ENCODE measurements at regions not wholly inside any gene's neighbourhood (a gene's known extent, or its start where the extent isn't known, plus 50 kb on each side); places are given as distances from the start of the nearest gene placed in this dataset.
"Not testable (repeated sequence)": the region's sequence is repeated elsewhere in the genome, so short reads cannot be mapped to it uniquely, and the experiment has no call there.

DNA sequence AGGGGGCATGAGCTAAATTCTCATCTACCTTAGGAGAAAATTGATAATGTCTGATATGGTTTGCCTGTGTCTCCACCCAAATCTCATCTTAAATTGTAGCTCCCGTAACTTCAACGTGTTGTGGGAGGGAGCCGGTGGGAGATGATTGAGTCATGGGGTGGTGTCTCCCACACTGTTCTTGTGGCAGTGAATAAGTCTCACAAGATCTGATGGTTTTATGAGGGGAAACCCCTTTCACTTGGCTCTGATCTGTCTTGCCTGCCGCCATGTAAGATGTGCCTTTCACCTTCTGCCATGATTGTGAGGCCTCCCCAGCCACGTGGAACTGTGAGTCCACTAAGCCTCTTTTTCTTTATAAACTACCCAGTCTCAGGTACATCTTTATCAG, 142.1 kb upstream of the ERG start:
- H3K4me2 ChIP-seq (ENCODE audit: insufficient read depth, low read length); H3K9me3 ChIP-seq (replicated peaks; ENCODE audit: control insufficient read depth, insufficient read depth, low read depth, low read length); H3K27ac ChIP-seq (ENCODE audit: extremely low read depth, low read depth, low read length); H3K36me3 ChIP-seq (ENCODE audit: control insufficient read depth, insufficient read depth, low read length); H3K9me1 ChIP-seq (ENCODE audit: control insufficient read depth, insufficient read depth, low read length); intact Hi-C loops (cut with micrococcal nuclease); H3K4me3 ChIP-seq; H3K9ac ChIP-seq (ENCODE audit: insufficient read depth in 1 of 2, low read depth in 2 of 2, low read length in 2 of 2); ATAC-seq; H4K20me1 ChIP-seq (replicated peaks; ENCODE audit: control insufficient read depth, insufficient read depth, low read length); H2AFZ ChIP-seq (ENCODE audit: low read depth, low read length); DNase-seq (ENCODE audit: extremely low read depth in 1 of 4, low spot score in 3 of 4); H3K27me3 ChIP-seq (ENCODE audit: control insufficient read depth in 2 of 2, insufficient read depth in 2 of 2, low read length in 2 of 2); BruUV-seq (replicated peaks); in situ Hi-C loops (cut with MboI); H3K4me1 ChIP-seq (replicated peaks in 1 of 2; ENCODE audit: control insufficient read depth in 2 of 2, insufficient read depth in 2 of 2, low read length in 2 of 2); FAIRE-seq; CTCF ChIA-PET (ENCODE audit: low intra/inter-chr PET ratio); H3K79me2 ChIP-seq (ENCODE audit: control insufficient read depth, insufficient read depth, low read length); POLR2A ChIA-PET: not testable (repeated sequence)
- WGBS (ENCODE audit: insufficient coverage, low coverage, missing lambda C conversion rate): 1% methylated on average over 5 of the region's 5 CpGs

DNA sequence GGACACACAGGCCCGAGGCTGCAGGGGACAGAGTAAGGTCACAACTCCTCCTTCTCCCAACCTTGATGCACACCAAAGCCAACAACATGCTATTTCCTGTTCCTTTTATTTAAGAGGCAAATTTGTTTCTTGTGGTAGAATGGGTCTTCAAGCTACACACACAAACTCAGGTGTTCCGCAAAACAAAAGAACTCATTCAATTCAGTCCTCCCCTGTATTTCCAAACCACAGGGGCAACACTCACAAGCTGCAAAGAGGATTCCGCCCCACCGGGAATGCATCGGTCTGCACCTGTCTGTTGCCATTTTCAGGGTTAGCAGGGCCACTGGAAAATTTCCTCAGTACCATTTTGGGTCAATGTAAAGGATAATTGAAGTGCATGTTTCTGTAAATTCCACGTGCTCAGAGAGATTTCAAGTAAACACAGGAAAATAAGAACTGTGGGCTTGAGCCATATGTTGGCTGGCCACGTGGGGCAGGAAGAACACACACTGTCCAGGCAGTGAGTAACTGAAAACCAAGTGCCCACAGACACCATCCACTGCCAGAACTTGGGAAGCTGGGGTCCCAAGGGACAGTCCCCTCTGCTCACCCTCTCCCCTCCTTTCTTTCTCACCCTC, 145.2 kb upstream of the ERG start:
- DNase-seq (ENCODE audit: extremely low read depth in 1 of 4, low spot score in 3 of 4): no peak
- Histone ChIP-seq H3K9me1 (ENCODE audit: control insufficient read depth, insufficient read depth, low read length) (no peaks in the 10 kb centered on the region), H3K36me3 (ENCODE audit: control insufficient read depth, insufficient read depth, low read length) (no peaks in the 10 kb centered on the region), H3K4me1 (replicated peaks in 1 of 2; ENCODE audit: control insufficient read depth in 2 of 2, insufficient read depth in 2 of 2, low read length in 2 of 2) (no peaks in the 10 kb centered on the region), H3K27me3 (ENCODE audit: control insufficient read depth in 2 of 2, insufficient read depth in 2 of 2, low read length in 2 of 2) (peaks cover 14% of the 10 kb centered on the region in 2 experiments), H3K9me3 (replicated peaks; ENCODE audit: control insufficient read depth, insufficient read depth, low read depth, low read length) (no peaks in the 10 kb centered on the region), H2AFZ (ENCODE audit: low read depth, low read length) (no peak overlapping the region), H3K4me2 (ENCODE audit: insufficient read depth, low read length) (no peak overlapping the region), H3K27ac (ENCODE audit: extremely low read depth, low read depth, low read length) (no peak overlapping the region), H3K4me3 (no peak overlapping the region), H4K20me1 (replicated peaks; ENCODE audit: control insufficient read depth, insufficient read depth, low read length) (no peaks in the 10 kb centered on the region; the same call in 1 of the 2 replicates), H3K79me2 (ENCODE audit: control insufficient read depth, insufficient read depth, low read length) (no peaks in the 10 kb centered on the region), H3K9ac (ENCODE audit: insufficient read depth in 1 of 2, low read depth in 2 of 2, low read length in 2 of 2) (no peak overlapping the region)
- TF ChIP-seq, protein P1, sequence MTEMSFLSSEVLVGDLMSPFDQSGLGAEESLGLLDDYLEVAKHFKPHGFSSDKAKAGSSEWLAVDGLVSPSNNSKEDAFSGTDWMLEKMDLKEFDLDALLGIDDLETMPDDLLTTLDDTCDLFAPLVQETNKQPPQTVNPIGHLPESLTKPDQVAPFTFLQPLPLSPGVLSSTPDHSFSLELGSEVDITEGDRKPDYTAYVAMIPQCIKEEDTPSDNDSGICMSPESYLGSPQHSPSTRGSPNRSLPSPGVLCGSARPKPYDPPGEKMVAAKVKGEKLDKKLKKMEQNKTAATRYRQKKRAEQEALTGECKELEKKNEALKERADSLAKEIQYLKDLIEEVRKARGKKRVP (CRISPR knock-in tag; IDR thresholded peaks at IDR 0.05): no peak
- TF ChIP-seq EP400 (IDR thresholded peaks at IDR 0.05) (no peak), ZNF764 (CRISPR knock-in tag; IDR thresholded peaks at IDR 0.05; ENCODE audit: low read depth) (no peak), HIVEP1 (CRISPR knock-in tag; IDR thresholded peaks at IDR 0.05) (no peak), YBX1 (IDR thresholded peaks at IDR 0.05) (no peak), MCM5 (IDR thresholded peaks at IDR 0.05; ENCODE audit: low read depth) (no peak)
- TF ChIP-seq, protein P2, sequence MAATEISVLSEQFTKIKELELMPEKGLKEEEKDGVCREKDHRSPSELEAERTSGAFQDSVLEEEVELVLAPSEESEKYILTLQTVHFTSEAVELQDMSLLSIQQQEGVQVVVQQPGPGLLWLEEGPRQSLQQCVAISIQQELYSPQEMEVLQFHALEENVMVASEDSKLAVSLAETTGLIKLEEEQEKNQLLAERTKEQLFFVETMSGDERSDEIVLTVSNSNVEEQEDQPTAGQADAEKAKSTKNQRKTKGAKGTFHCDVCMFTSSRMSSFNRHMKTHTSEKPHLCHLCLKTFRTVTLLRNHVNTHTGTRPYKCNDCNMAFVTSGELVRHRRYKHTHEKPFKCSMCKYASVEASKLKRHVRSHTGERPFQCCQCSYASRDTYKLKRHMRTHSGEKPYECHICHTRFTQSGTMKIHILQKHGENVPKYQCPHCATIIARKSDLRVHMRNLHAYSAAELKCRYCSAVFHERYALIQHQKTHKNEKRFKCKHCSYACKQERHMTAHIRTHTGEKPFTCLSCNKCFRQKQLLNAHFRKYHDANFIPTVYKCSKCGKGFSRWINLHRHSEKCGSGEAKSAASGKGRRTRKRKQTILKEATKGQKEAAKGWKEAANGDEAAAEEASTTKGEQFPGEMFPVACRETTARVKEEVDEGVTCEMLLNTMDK (IDR thresholded peaks at IDR 0.05; ENCODE audit: borderline replicate concordance, insufficient read depth, low read depth, low read length, poor library complexity, severe bottlenecking): no peak
- 5% methylated on average over 7 of the region's 7 CpGs for WGBS (ENCODE audit: insufficient coverage, low coverage, missing lambda C conversion rate)
- in situ Hi-C loops (cut with MboI) (no loop called here), intact Hi-C loops (cut with micrococcal nuclease) (no loop called here)
- ATAC-seq: no peak
- POLR2A ChIA-PET: no interaction called here
- CTCF ChIA-PET (ENCODE audit: low intra/inter-chr PET ratio): no interaction called here
- BruUV-seq (replicated peaks): no TSS peak
- no peak for FAIRE-seq
